Suprapubic skin (tissue), 4 donors: ENCODE measurements at regions not wholly inside any gene's neighbourhood (a gene's known extent, or its start where the extent isn't known, plus 50 kb on each side); places are given as distances from the start of the nearest gene placed in this dataset.

Source experiments
- DNase-seq, 2 donors: peaks; one replicate each; pipeline ENCODE4 v3.0.0-alpha.2; 2019; ENCODE audit warnings: low spot score in 2 of 2
- H3K27ac ChIP-seq: fragments of 200-600 bp; sonication (generic); one replicate; pipeline ENCODE4 v1.5.1; 2019
- H3K27me3 ChIP-seq: fragments of 200-600 bp; sonication (generic); one replicate; pipeline ENCODE4 v1.5.1; 2019
- H3K36me3 ChIP-seq: fragments of 200-600 bp; sonication (generic); one replicate; pipeline ENCODE4 v1.5.1; 2019
- H3K4me1 ChIP-seq: fragments of 200-600 bp; sonication (generic); one replicate; pipeline ENCODE4 v1.5.1; 2019
- H3K4me3 ChIP-seq: fragments of 200-600 bp; sonication (generic); one replicate; pipeline ENCODE4 v1.5.1; 2019; ENCODE audit warnings: mild to moderate bottlenecking
- H3K9me3 ChIP-seq: fragments of 200-600 bp; sonication (generic); one replicate; pipeline ENCODE4 v1.5.1; 2019
- CTCF ChIP-seq, 2 donors: fragments of 200-600 bp in 1 of 2; fragments of 450-650 bp in 1 of 2; sonication (generic) in 1 of 2; IDR thresholded peaks; one replicate each; pipeline ENCODE4 v1.5.1; 2016 to 2019; ENCODE audit warnings: antibody characterized with exemption in 2 of 2, mild to moderate bottlenecking in 1 of 2, moderate library complexity in 1 of 2
- EP300 ChIP-seq: sonication (generic); formaldehyde crosslinking; IDR thresholded peaks from one replicate; pipeline ENCODE4 v1.6.1; 2017; ENCODE audit warnings: antibody characterized with exemption
- POLR2A ChIP-seq, 2 donors: fragments of 450-650 bp; IDR thresholded peaks; one replicate each; pipeline ENCODE4 v1.6.1; 2017; ENCODE audit warnings: antibody characterized with exemption in 2 of 2, mild to moderate bottlenecking in 2 of 2, moderate library complexity in 2 of 2
- POLR2AphosphoS5 ChIP-seq, 3 donors: sonication (generic); formaldehyde crosslinking; IDR thresholded peaks; one replicate each; pipeline ENCODE4 v1.6.1; 2017; ENCODE audit warnings: antibody characterized with exemption in 3 of 3
- WGBS: methylation state at CpG from one replicate; pipeline ENCODE4 v1.1.5; 2018; 5-methylcytosine and 5-hydroxymethylcytosine counted together

- H3K9me3 ChIP-seq: no peaks in the 10 kb centered on the region
- TF ChIP-seq CTCF (IDR thresholded peaks at IDR 0.05) (no peak), POLR2AphosphoS5 (IDR thresholded peaks at IDR 0.05) (no peak), EP300 (no peak), POLR2A (IDR thresholded peaks at IDR 0.05) (no peak)
- no peak overlapping the region for H3K4me3 ChIP-seq
- DNase-seq: no peak
- no peaks in the 10 kb centered on the region for H3K4me1 ChIP-seq
- H3K36me3 ChIP-seq: no peaks in the 10 kb centered on the region
- WGBS: 88% methylated on average over 2 of the region's 2 CpGs
- H3K27me3 ChIP-seq: no peaks in the 10 kb centered on the region
- H3K27ac ChIP-seq: no peak overlapping the region
Measured at GRCh38 chr13:61188057-61188456, 227.6 kb downstream of the PCDH20 start.

- Histone ChIP-seq H3K4me3 (no peak overlapping the region), H3K27ac (no peak overlapping the region), H3K27me3 (no peaks in the 10 kb centered on the region), H3K36me3 (no peaks in the 10 kb centered on the region), H3K9me3 (no peaks in the 10 kb centered on the region), H3K4me1 (no peaks in the 10 kb centered on the region)
- 79% methylated on average over 4 of the region's 4 CpGs for WGBS
- TF ChIP-seq POLR2A (IDR thresholded peaks at IDR 0.05) (no peak), EP300 (no peak), POLR2AphosphoS5 (IDR thresholded peaks at IDR 0.05) (no peak), CTCF (IDR thresholded peaks at IDR 0.05) (no peak)
- no peak for DNase-seq
Measured at GRCh38 chr13:61187471-61187870, 228.2 kb downstream of the PCDH20 start.

- WGBS: 38% methylated on average over 1 of the region's 1 CpG
- DNase-seq: no peak
- no peak for TF ChIP-seq CTCF (IDR thresholded peaks at IDR 0.05)
- TF ChIP-seq EP300: no peak
- TF ChIP-seq POLR2A (IDR thresholded peaks at IDR 0.05): no peak
- no peak for TF ChIP-seq POLR2AphosphoS5 (IDR thresholded peaks at IDR 0.05)
- Histone ChIP-seq H3K4me3 (no peak overlapping the region), H3K9me3 (no peaks in the 10 kb centered on the region), H3K4me1 (no peaks in the 10 kb centered on the region), H3K27ac (no peak overlapping the region), H3K27me3 (no peaks in the 10 kb centered on the region), H3K36me3 (no peaks in the 10 kb centered on the region)
Measured at GRCh38 chr13:61183670-61184069, 232.0 kb downstream of the PCDH20 start.

GRCh38 chr13:61180234-61180633 is 235.4 kb downstream of the PCDH20 start:
- no peak for TF ChIP-seq POLR2A (IDR thresholded peaks at IDR 0.05)
- TF ChIP-seq POLR2AphosphoS5 (IDR thresholded peaks at IDR 0.05): no peak
- TF ChIP-seq CTCF (IDR thresholded peaks at IDR 0.05): no peak
- no peak for TF ChIP-seq EP300
- Histone ChIP-seq H3K36me3 (no peaks in the 10 kb centered on the region), H3K4me3 (no peak overlapping the region), H3K9me3 (no peaks in the 10 kb centered on the region), H3K27ac (no peak overlapping the region), H3K4me1 (no peaks in the 10 kb centered on the region), H3K27me3 (no peaks in the 10 kb centered on the region)
- WGBS: 33% methylated on average over 4 of the region's 4 CpGs
- DNase-seq: no peak

GRCh38 chr13:61179741-61180140 is 235.9 kb downstream of the PCDH20 start:
- Histone ChIP-seq H3K27ac (no peak overlapping the region), H3K4me3 (no peak overlapping the region), H3K27me3 (no peaks in the 10 kb centered on the region), H3K36me3 (no peaks in the 10 kb centered on the region), H3K4me1 (no peaks in the 10 kb centered on the region), H3K9me3 (no peaks in the 10 kb centered on the region)
- TF ChIP-seq POLR2A (IDR thresholded peaks at IDR 0.05): no peak
- TF ChIP-seq EP300: no peak
- TF ChIP-seq POLR2AphosphoS5 (IDR thresholded peaks at IDR 0.05): no peak
- TF ChIP-seq CTCF (IDR thresholded peaks at IDR 0.05): no peak
- DNase-seq: no peak
- WGBS: 71% methylated on average over 2 of the region's 2 CpGs
